ENCODE measurements at regions not wholly inside any gene's neighbourhood (a gene's known extent, or its start where the extent isn't known, plus 50 kb on each side); places are given as distances from the start of the nearest gene placed in this dataset.

DNA sequence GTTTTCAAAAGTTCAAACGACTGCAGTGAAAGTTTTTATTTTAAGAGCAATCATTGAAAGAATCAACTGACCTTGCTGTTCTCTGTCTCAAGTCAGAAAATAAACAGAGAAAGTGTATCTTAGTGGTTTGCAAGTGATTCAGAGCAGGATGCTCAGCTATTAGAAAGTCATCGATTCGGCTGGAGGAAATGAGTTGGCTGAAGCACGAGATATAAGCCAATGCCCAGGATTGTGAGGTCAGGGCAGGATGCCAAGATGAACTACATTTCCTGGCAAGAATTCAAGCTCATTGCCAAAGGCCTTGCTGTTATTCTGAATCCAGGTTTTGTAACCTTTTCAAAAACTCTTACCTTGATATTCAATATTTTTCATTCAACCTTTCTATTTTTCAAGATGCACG lies 541.4 kb upstream of the BOD1L1 start:
- TF ChIP-seq, protein P1, sequence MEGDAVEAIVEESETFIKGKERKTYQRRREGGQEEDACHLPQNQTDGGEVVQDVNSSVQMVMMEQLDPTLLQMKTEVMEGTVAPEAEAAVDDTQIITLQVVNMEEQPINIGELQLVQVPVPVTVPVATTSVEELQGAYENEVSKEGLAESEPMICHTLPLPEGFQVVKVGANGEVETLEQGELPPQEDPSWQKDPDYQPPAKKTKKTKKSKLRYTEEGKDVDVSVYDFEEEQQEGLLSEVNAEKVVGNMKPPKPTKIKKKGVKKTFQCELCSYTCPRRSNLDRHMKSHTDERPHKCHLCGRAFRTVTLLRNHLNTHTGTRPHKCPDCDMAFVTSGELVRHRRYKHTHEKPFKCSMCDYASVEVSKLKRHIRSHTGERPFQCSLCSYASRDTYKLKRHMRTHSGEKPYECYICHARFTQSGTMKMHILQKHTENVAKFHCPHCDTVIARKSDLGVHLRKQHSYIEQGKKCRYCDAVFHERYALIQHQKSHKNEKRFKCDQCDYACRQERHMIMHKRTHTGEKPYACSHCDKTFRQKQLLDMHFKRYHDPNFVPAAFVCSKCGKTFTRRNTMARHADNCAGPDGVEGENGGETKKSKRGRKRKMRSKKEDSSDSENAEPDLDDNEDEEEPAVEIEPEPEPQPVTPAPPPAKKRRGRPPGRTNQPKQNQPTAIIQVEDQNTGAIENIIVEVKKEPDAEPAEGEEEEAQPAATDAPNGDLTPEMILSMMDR (IDR thresholded peaks at IDR 0.05 in 8 of 11, conservative IDR thresholded peaks at IDR 0.05 in 3 of 11) = no peak
- TF ChIP-seq POLR2AphosphoS5 (IDR thresholded peaks at IDR 0.05) (no peak), POLR2A (IDR thresholded peaks at IDR 0.05) (no peak)

Measured in spleen (tissue), 7 donors.